ENCODE measurements at regions not wholly inside any gene's neighbourhood (a gene's known extent, or its start where the extent isn't known, plus 50 kb on each side); places are given as distances from the start of the nearest gene placed in this dataset.

- no peak overlapping the region for H3K4me3 ChIP-seq (replicated peaks in 1 of 3; ENCODE audit: insufficient read depth in 1 of 3, low read depth in 1 of 3, low read length in 3 of 3)
- no peaks in the 10 kb centered on the region for H3K9me1 ChIP-seq (replicated peaks; ENCODE audit: control insufficient read depth, extremely low read depth, insufficient read depth, low read length)
- H2AFZ ChIP-seq (ENCODE audit: low read depth, low read length) = no peak overlapping the region
- POLR2A ChIA-PET = no interaction called here
- H3K9ac ChIP-seq (replicated peaks; ENCODE audit: extremely low read depth, insufficient read depth, low read length) = no peak overlapping the region
- TF ChIP-seq MYC (IDR thresholded peaks at IDR 0.05; ENCODE audit: low read depth, low read length) (no peak), CTCF (IDR thresholded peaks at IDR 0.05; ENCODE audit: extremely low read depth in 1 of 2, insufficient read depth in 1 of 2, low read depth in 1 of 2, low read length in 2 of 2) (no peak), FOS (IDR thresholded peaks at IDR 0.05; ENCODE audit: borderline replicate concordance, insufficient read depth, low read length) (no peak), EZH2 (IDR thresholded peaks at IDR 0.05; ENCODE audit: borderline replicate concordance, low read depth, low read length, severe bottlenecking) (no peak), MAX (IDR thresholded peaks at IDR 0.05; ENCODE audit: insufficient read depth, insufficient read length) (no peak), POLR2A (IDR thresholded peaks at IDR 0.05; ENCODE audit: low read depth, low read length) (no peak), JUN (IDR thresholded peaks at IDR 0.05; ENCODE audit: borderline replicate concordance, insufficient read depth, insufficient read length, low read depth) (no peak), POLR2AphosphoS5 (IDR thresholded peaks at IDR 0.05; ENCODE audit: insufficient read depth, low read depth, low read length) (no peak), GATA2 (IDR thresholded peaks at IDR 0.05; ENCODE audit: insufficient read depth, insufficient read length, low read depth, low read length) (no peak)
- H3K27ac ChIP-seq (ENCODE audit: insufficient read depth, low read depth, low read length) = no peak overlapping the region
- H3K9me3 ChIP-seq (replicated peaks; ENCODE audit: control insufficient read depth, insufficient read depth, low read length) = no peaks in the 10 kb centered on the region
- peaks cover 4% of the 10 kb centered on the region for H3K4me1 ChIP-seq (ENCODE audit: control insufficient read depth, extremely low read depth, insufficient read depth, low read length)
- no peak for DNase-seq (ENCODE audit: low read depth, low spot score)
- CTCF ChIA-PET = interaction anchor here (2.1 to 3.5 kb wide), 2 partner anchors 59 to 65 kb away, joined by 12 to 45 read pairs; partner anchors contain the start of gene SNRK
- no peaks in the 10 kb centered on the region for H3K36me3 ChIP-seq (ENCODE audit: control insufficient read depth in 2 of 2, extremely low read depth in 1 of 2, insufficient read depth in 2 of 2, low read length in 2 of 2)
- no TSS peak for BruUV-seq (replicated peaks)
- intact Hi-C loops (cut with micrococcal nuclease) (loop anchor here (5.0 to 10.0 kb wide), 2 partner anchors 121 to 974 kb away; no protein-coding TSS in a partner anchor), dilution Hi-C loops (cut with MboI; ENCODE audit: extremely low pct_ligation_motif_present, low sequenced_read_pairs) (no loop called here)
- FAIRE-seq = no peak
- H3K4me2 ChIP-seq (ENCODE audit: insufficient read depth, low read length) = no peak overlapping the region
- no peaks in the 10 kb centered on the region for H3K27me3 ChIP-seq (ENCODE audit: control insufficient read depth in 2 of 2, insufficient read depth in 2 of 2, low read length in 2 of 2)
- no peaks in the 10 kb centered on the region for H4K20me1 ChIP-seq (replicated peaks; ENCODE audit: control insufficient read depth, extremely low read depth, insufficient read depth, low read length)
- peaks cover 2% of the 10 kb centered on the region for H3K79me2 ChIP-seq (ENCODE audit: control insufficient read depth, insufficient read depth, low read length)
Measured at GRCh38 chr3:43221076-43221475, 65.3 kb upstream of the SNRK start.
